Bronchial epithelial cell (primary cell): ENCODE measurements at regions not wholly inside any gene's neighbourhood (a gene's known extent, or its start where the extent isn't known, plus 50 kb on each side); places are given as distances from the start of the nearest gene placed in this dataset.

Source experiments
- DNase-seq: peaks from one replicate; pipeline ENCODE4 v3.0.0-alpha.2; 2010; ENCODE audit warnings: low read depth
- FAIRE-seq: peaks from 2 replicates; lab custom pipeline; 2011; peaks lifted over from hg19 to GRCh38; lab: Jason Lieb, UNC
- H3K27me3 ChIP-seq: 2 replicates; pipeline ENCODE4 v1.5.1; 2011; ENCODE audit warnings: low read length; ENCODE audit not compliant: control insufficient read depth, insufficient read depth
- H3K36me3 ChIP-seq: 2 replicates; pipeline ENCODE4 v1.5.1; 2011; ENCODE audit warnings: low read length; ENCODE audit not compliant: control insufficient read depth, insufficient read depth
- H3K4me3 ChIP-seq: 2 replicates; pipeline ENCODE4 v1.5.1; 2011; ENCODE audit warnings: mild to moderate bottlenecking, low read depth, low read length, control low read depth
- TF ChIP-seq, protein P1 (sequence below): IDR thresholded peaks from 2 replicates; pipeline ENCODE4 v1.5.1; 2011; ENCODE audit warnings: mild to moderate bottlenecking, moderate library complexity, low read length, control low read depth, inconsistent platforms; ENCODE audit not compliant: insufficient read depth, severe bottlenecking

DNA sequence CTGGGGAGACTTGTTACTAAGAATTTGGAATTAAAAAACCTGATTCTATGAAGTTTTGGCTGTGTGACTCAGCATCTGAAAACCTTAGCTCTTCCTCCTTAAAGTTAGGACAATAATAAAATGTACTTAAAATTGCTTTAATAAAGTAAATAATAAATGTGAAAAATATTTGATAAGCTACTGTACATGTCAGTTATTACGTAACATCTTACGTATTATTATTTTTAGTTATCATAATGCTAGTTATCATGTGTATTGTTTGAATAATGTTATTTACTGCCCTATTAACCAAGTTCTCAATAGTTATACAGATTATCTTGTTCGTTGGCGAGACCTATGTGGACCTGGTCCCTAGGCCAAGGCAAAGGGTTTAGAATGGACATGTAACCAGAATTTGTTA, 449.2 kb upstream of the ADGRL3 start:
- H3K36me3 ChIP-seq = no peaks in the 10 kb centered on the region
- TF ChIP-seq, protein P1, sequence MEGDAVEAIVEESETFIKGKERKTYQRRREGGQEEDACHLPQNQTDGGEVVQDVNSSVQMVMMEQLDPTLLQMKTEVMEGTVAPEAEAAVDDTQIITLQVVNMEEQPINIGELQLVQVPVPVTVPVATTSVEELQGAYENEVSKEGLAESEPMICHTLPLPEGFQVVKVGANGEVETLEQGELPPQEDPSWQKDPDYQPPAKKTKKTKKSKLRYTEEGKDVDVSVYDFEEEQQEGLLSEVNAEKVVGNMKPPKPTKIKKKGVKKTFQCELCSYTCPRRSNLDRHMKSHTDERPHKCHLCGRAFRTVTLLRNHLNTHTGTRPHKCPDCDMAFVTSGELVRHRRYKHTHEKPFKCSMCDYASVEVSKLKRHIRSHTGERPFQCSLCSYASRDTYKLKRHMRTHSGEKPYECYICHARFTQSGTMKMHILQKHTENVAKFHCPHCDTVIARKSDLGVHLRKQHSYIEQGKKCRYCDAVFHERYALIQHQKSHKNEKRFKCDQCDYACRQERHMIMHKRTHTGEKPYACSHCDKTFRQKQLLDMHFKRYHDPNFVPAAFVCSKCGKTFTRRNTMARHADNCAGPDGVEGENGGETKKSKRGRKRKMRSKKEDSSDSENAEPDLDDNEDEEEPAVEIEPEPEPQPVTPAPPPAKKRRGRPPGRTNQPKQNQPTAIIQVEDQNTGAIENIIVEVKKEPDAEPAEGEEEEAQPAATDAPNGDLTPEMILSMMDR = no peak
- FAIRE-seq (no peak), DNase-seq (no peak)
- no peak overlapping the region for H3K4me3 ChIP-seq
- no peaks in the 10 kb centered on the region for H3K27me3 ChIP-seq

DNA sequence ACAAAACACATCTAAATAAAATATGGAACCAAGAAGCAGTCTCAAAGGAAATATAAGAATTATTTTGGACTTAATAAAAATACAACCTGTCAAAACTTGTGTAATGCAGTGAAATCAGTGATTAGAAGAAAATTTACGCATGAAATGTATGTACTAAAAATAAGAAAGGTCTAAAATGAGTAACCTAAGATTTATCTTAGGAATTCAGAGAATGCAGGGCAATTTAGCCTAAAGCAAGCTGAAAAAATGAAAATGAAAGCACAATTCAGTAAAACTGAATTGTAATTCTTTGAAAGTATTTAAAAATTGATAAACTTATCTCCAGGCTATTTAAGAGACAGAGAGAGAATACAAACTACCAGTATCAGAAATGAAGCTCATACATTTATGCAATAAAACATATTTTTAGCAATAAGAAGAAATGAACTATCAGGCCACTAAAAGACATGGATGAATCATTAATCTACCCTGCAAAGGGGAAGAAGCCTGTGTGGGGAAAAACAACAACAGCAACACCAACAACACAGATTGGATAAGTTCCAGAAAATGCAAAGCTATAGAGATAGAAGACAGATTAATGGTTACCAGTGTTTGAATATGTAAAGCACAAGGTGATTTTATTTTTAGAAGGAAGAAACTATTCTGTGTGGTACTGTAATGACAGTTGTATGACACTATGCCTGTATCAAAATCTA, 442.0 kb upstream of the ADGRL3 start:
- no peaks in the 10 kb centered on the region for H3K27me3 ChIP-seq
- DNase-seq (no peak), FAIRE-seq (no peak)
- no peak overlapping the region for H3K4me3 ChIP-seq
- TF ChIP-seq, protein P1 = no peak
- H3K36me3 ChIP-seq = no peaks in the 10 kb centered on the region

DNA sequence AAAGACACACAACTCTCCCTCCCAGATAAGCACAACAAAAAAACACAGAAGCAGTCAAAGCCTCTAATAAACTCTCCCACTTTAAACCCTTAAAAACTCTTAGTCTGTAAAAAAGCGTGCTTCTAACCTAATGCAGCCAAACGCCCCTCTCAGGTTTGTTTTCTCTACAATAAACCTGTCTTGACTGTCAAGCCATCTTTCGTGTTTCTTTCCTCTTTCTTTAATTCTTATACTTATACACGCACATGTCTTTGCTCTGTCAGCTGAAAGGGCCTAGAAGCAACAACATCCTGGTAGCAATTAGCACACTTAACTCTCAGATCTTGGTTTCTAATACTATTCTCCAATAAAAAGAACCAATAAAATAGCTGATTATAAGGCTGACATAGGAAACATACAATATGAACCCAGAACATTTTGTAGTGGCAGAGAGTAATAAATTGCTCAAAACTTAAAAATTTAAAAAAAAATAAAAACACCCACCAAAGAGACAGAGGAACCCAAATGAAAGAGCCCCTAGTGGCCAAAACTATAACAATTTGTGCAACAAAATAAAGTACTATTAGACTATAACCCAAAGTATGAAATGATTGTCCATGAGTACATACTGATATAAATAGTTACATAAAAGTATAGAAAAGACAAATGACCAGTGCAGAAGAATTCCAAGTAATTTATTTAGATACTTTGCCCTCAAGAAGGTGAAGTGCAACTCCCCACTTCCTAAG, 440.4 kb upstream of the ADGRL3 start:
- TF ChIP-seq, protein P1 = no peak
- Histone ChIP-seq H3K4me3 (no peak overlapping the region), H3K27me3 (no peaks in the 10 kb centered on the region), H3K36me3 (no peaks in the 10 kb centered on the region)
- DNase-seq = no peak
- no peak for FAIRE-seq

DNA sequence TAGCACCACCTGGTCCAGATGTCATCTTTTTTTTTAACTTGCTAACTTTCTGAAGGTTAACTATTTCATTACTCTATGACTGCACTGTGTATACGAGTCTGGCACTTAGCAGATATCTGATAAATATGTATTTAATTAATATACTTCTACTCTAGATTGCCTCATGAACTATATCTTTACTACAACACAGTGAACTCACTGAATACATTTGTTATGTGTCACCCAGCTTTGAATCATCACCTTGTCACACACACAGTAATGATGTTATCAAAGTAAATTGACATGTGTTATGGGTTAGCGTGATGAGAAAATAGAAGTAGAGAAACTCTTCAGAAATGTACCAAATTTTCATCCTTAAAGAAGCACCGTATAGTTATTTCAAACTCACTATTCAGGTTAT, 419.3 kb upstream of the ADGRL3 start:
- H3K4me3 ChIP-seq = no peak overlapping the region
- TF ChIP-seq, protein P1 = no peak
- no peaks in the 10 kb centered on the region for H3K27me3 ChIP-seq
- FAIRE-seq = no peak
- DNase-seq = peak; percentile 41
- H3K36me3 ChIP-seq = no peaks in the 10 kb centered on the region

DNA sequence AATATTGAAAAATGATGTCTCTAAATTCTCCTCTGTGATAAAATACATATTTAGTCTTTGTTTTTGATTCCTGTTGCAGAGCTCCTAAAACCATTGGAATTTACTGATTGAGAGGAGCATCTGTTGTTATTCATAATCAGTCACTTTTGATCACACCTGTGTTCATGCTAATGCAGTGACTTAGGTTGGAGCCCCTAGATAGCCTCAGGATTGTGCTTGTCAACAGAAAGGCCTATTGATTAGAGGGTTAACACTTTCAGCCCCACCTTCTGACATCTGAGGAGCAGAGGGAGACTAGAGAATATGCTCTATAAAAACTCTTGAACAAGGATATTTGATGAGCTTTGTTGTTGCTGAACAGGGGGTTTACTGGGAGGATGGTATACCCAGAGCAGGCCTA, 409.5 kb upstream of the ADGRL3 start:
- no peaks in the 10 kb centered on the region for H3K36me3 ChIP-seq
- TF ChIP-seq, protein P1 = no peak
- H3K27me3 ChIP-seq = no peaks in the 10 kb centered on the region
- DNase-seq (no peak), FAIRE-seq (no peak)
- H3K4me3 ChIP-seq = no peak overlapping the region

DNA sequence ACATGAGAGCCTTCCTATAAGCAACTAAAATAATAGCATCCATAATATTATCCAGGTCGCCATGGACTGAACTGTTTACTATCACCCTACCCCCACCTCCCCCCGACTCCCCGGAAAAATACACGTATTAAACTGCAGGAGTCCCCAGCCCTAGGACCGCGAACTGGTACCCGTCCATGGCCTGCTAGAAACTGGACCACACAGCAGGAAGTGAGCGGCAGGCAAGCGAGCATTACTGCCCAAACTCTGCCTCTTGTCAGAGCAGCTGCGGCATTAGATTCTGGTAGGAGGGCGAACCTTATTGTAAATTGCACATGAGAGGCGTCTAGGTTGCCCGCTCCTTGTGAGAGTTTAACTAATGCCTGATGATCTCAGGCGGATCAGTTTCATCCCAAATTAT, 405.8 kb upstream of the ADGRL3 start:
- Histone ChIP-seq H3K36me3 (no peaks in the 10 kb centered on the region), H3K27me3 (no peaks in the 10 kb centered on the region), H3K4me3 (no peak overlapping the region)
- TF ChIP-seq, protein P1 = no peak
- no peak for DNase-seq
- no peak for FAIRE-seq
